Stimulated activated CD4-positive, alpha-beta T cell treated with anti-CD3 and anti-CD28 coated beads, Interleukin-1b, Interleukin-23, amount 100 ng/mL, for 4 hours (primary cell): ENCODE measurements at regions not wholly inside any gene's neighbourhood (a gene's known extent, or its start where the extent isn't known, plus 50 kb on each side); places are given as distances from the start of the nearest gene placed in this dataset.

Source experiments
- DNase-seq, 2 donors: peaks; one replicate each; pipeline ENCODE4 v3.0.0-alpha.2; 2020; ENCODE audit warnings: low read depth in 2 of 2

- no peak for DNase-seq
Observed at GRCh38 chr5:117945258-117945657, 1043.1 kb downstream of the DTWD2 start.

GRCh38 chr5:117943541-117943940 is 1044.8 kb downstream of the DTWD2 start:
- DNase-seq: no peak

- no peak for DNase-seq
Observed at GRCh38 chr5:117942861-117943519, 1045.4 kb downstream of the DTWD2 start.

GRCh38 chr5:117893211-117893610 is 1095.1 kb downstream of the DTWD2 start:
- no peak for DNase-seq

GRCh38 chr5:117892360-117892759 is 1096.0 kb downstream of the DTWD2 start:
- no peak for DNase-seq

- DNase-seq: no peak
Observed at GRCh38 chr5:117889596-117889995, 1098.8 kb downstream of the DTWD2 start.

GRCh38 chr5:117888688-117889087 is 1099.7 kb downstream of the DTWD2 start:
- DNase-seq: no peak

GRCh38 chr5:117881426-117882230 is 1106.7 kb downstream of the DTWD2 start:
- DNase-seq: no peak

- DNase-seq: no peak
Observed at GRCh38 chr5:117880932-117881331, 1107.4 kb downstream of the DTWD2 start.

- DNase-seq: no peak
Observed at GRCh38 chr5:117877731-117878130, 1110.6 kb downstream of the DTWD2 start.

- DNase-seq: no peak
Observed at GRCh38 chr5:117872798-117873368, 1115.5 kb downstream of the DTWD2 start.

GRCh38 chr5:117869596-117869995 is 1118.8 kb downstream of the DTWD2 start:
- DNase-seq: no peak

GRCh38 chr5:117863586-117864296 is 1124.6 kb downstream of the DTWD2 start:
- no peak for DNase-seq

GRCh38 chr5:117860550-117860949 is 1127.8 kb downstream of the DTWD2 start:
- no peak for DNase-seq

- DNase-seq: no peak
Observed at GRCh38 chr5:117859176-117859575, 1129.2 kb downstream of the DTWD2 start.

GRCh38 chr5:117856713-117857112 is 1131.6 kb downstream of the DTWD2 start:
- no peak for DNase-seq

GRCh38 chr5:117837786-117838185 is 1150.6 kb downstream of the DTWD2 start:
- no peak for DNase-seq

GRCh38 chr5:117833691-117834090 is 1154.7 kb downstream of the DTWD2 start:
- no peak for DNase-seq

- no peak for DNase-seq
Observed at GRCh38 chr5:117829646-117830045, 1158.7 kb downstream of the DTWD2 start.

- no peak for DNase-seq
Observed at GRCh38 chr5:117813850-117814249, 1174.5 kb downstream of the DTWD2 start.

GRCh38 chr5:117812861-117813260 is 1175.5 kb downstream of the DTWD2 start:
- no peak for DNase-seq

GRCh38 chr5:117809251-117809650 is 1179.1 kb downstream of the DTWD2 start:
- DNase-seq: no peak
